GM18517 (cell line): ENCODE measurements at regions not wholly inside any gene's neighbourhood (a gene's known extent, or its start where the extent isn't known, plus 50 kb on each side); places are given as distances from the start of the nearest gene placed in this dataset.

ENCODE experiments used
- ATAC-seq: cut with Tn5 transposase; IDR thresholded peaks from one replicate; pipeline ENCODE4 v1.9.1; 2021; ENCODE audit warnings: mild to moderate bottlenecking, moderate library complexity; ENCODE audit not compliant: unreplicated experiment

GRCh38 chr2:136377423-136378382 lies 259.8 kb upstream of the CXCR4 start:
- no peak for ATAC-seq

- no peak for ATAC-seq
Observed at GRCh38 chr2:136376798-136377211, 258.9 kb upstream of the CXCR4 start.

GRCh38 chr2:136376211-136376610 lies 258.3 kb upstream of the CXCR4 start:
- no peak for ATAC-seq

- peak; percentile 57 for ATAC-seq
Observed at GRCh38 chr2:136375017-136375901, 257.3 kb upstream of the CXCR4 start.

- ATAC-seq: no peak
Observed at GRCh38 chr2:136373841-136374240, 255.9 kb upstream of the CXCR4 start.

- ATAC-seq: no peak
Observed at GRCh38 chr2:136373029-136373428, 255.1 kb upstream of the CXCR4 start.

GRCh38 chr2:136363900-136364299 lies 246.0 kb upstream of the CXCR4 start:
- no peak for ATAC-seq

GRCh38 chr2:136363470-136363869 lies 245.5 kb upstream of the CXCR4 start:
- ATAC-seq: no peak

- ATAC-seq: peak; percentile 96
Observed at GRCh38 chr2:136362676-136363390, 244.9 kb upstream of the CXCR4 start.

GRCh38 chr2:136361521-136361920 lies 243.6 kb upstream of the CXCR4 start:
- ATAC-seq: no peak

- ATAC-seq: no peak
Observed at GRCh38 chr2:136360790-136361189, 242.8 kb upstream of the CXCR4 start.

- ATAC-seq: no peak
Observed at GRCh38 chr2:136359121-136359965, 241.4 kb upstream of the CXCR4 start.

- no peak for ATAC-seq
Observed at GRCh38 chr2:136358576-136358975, 240.6 kb upstream of the CXCR4 start.

- no peak for ATAC-seq
Observed at GRCh38 chr2:136357007-136357380, 239.0 kb upstream of the CXCR4 start.

GRCh38 chr2:136356125-136357006 lies 238.4 kb upstream of the CXCR4 start:
- no peak for ATAC-seq

GRCh38 chr2:136351684-136352083 lies 233.7 kb upstream of the CXCR4 start:
- ATAC-seq: no peak

- ATAC-seq: no peak
Observed at GRCh38 chr2:136347981-136348380, 230.0 kb upstream of the CXCR4 start.

- no peak for ATAC-seq
Observed at GRCh38 chr2:136344339-136344738, 226.4 kb upstream of the CXCR4 start.

GRCh38 chr2:136342138-136342537 lies 224.2 kb upstream of the CXCR4 start:
- ATAC-seq: no peak
